KMS-11 (cell line): ENCODE measurements at regions not wholly inside any gene's neighbourhood (a gene's known extent, or its start where the extent isn't known, plus 50 kb on each side); places are given as distances from the start of the nearest gene placed in this dataset.

ENCODE experiments used
- H2AFZ ChIP-seq: fragments of 200-600 bp; sonication (generic); 2 replicates; pipeline ENCODE4 v1.6.1; 2016; ENCODE audit warnings: antibody characterized with exemption, mixed run types, low read depth
- H3K27ac ChIP-seq: fragments of 200-600 bp; sonication (generic); 2 replicates; pipeline ENCODE4 v1.6.1; 2016; ENCODE audit warnings: mild to moderate bottlenecking, mixed run types
- H3K27me3 ChIP-seq: fragments of 200-600 bp; sonication (generic); 2 replicates; pipeline ENCODE4 v1.6.1; 2017; ENCODE audit warnings: mild to moderate bottlenecking, low read depth, mixed run types, moderate library complexity; ENCODE audit not compliant: insufficient read depth
- H3K36me3 ChIP-seq: fragments of 200-600 bp; sonication (generic); 2 replicates; pipeline ENCODE4 v1.6.1; 2017; ENCODE audit warnings: mild to moderate bottlenecking, mixed run types; ENCODE audit not compliant: insufficient read depth
- H3K4me1 ChIP-seq: fragments of 200-600 bp; sonication (generic); 2 replicates; pipeline ENCODE4 v1.6.1; 2016; ENCODE audit warnings: mild to moderate bottlenecking, low read depth, mixed run types; ENCODE audit not compliant: poor library complexity, severe bottlenecking
- H3K4me2 ChIP-seq: fragments of 200-600 bp; sonication (generic); 2 replicates; pipeline ENCODE4 v1.7.0; 2016; ENCODE audit warnings: mild to moderate bottlenecking, mixed run types
- H3K4me3 ChIP-seq: fragments of 200-600 bp; sonication (generic); IDR thresholded peaks from 2 replicates; pipeline ENCODE4 v1.6.1; 2017; ENCODE audit warnings: low read depth, low read length, mixed read lengths; ENCODE audit not compliant: insufficient read depth
- H3K79me2 ChIP-seq: fragments of 200-600 bp; sonication (generic); 2 replicates; pipeline ENCODE4 v1.6.1; 2016; ENCODE audit warnings: low read depth, mixed run types; ENCODE audit not compliant: insufficient read depth
- H3K9ac ChIP-seq: fragments of 200-600 bp; sonication (generic); 2 replicates; pipeline ENCODE4 v1.6.1; 2016; ENCODE audit warnings: mild to moderate bottlenecking, mixed run types
- H4K20me1 ChIP-seq: fragments of 200-600 bp; sonication (generic); 2 replicates; pipeline ENCODE4 v1.6.1; 2016; ENCODE audit warnings: mild to moderate bottlenecking, mixed run types; ENCODE audit not compliant: insufficient read depth
- CTCF ChIP-seq: fragments of 200-600 bp; sonication (generic); conservative IDR thresholded peaks from 2 replicates; pipeline ENCODE4 v1.6.1; 2017; ENCODE audit warnings: low read depth, mild to moderate bottlenecking, antibody characterized with exemption, low read length, moderate library complexity, mixed read lengths

- no peak overlapping the region for H3K9ac ChIP-seq
- no peak overlapping the region for H3K4me2 ChIP-seq
- no peak overlapping the region for H3K27ac ChIP-seq
- no peaks in the 10 kb centered on the region for H4K20me1 ChIP-seq
- H3K4me3 ChIP-seq: no peak overlapping the region
- no peaks in the 10 kb centered on the region for H3K79me2 ChIP-seq
- no peak for TF ChIP-seq CTCF
- no peaks in the 10 kb centered on the region for H3K27me3 ChIP-seq
- no peaks in the 10 kb centered on the region for H3K4me1 ChIP-seq
- H3K36me3 ChIP-seq: no peaks in the 10 kb centered on the region
- no peak overlapping the region for H2AFZ ChIP-seq
These were observed 154.4 kb downstream of the PLPP3 start for GRCh38 chr1:56424744-56425493.

- H3K9ac ChIP-seq: no peak overlapping the region
- no peak overlapping the region for H3K4me3 ChIP-seq
These were observed 155.6 kb downstream of the PLPP3 start for GRCh38 chr1:56423716-56424115.

GRCh38 chr1:56418151-56418631 lies 161.2 kb downstream of the PLPP3 start:
- TF ChIP-seq CTCF: no peak
- H3K27me3 ChIP-seq: no peaks in the 10 kb centered on the region
- H3K9ac ChIP-seq: no peak overlapping the region
- H2AFZ ChIP-seq: no peak overlapping the region
- H3K4me3 ChIP-seq: no peak overlapping the region
- no peaks in the 10 kb centered on the region for H3K4me1 ChIP-seq
- H3K79me2 ChIP-seq: no peaks in the 10 kb centered on the region
- no peak overlapping the region for H3K4me2 ChIP-seq
- no peak overlapping the region for H3K27ac ChIP-seq
- no peaks in the 10 kb centered on the region for H4K20me1 ChIP-seq
- no peaks in the 10 kb centered on the region for H3K36me3 ChIP-seq

More at GRCh38 chr1:56423716-56424115, 155.6 kb downstream of the PLPP3 start:
- Histone ChIP-seq H4K20me1 (no peaks in the 10 kb centered on the region), H3K4me1 (no peaks in the 10 kb centered on the region), H3K79me2 (no peaks in the 10 kb centered on the region), H2AFZ (no peak overlapping the region), H3K4me2 (no peak overlapping the region), H3K36me3 (no peaks in the 10 kb centered on the region), H3K27ac (no peak overlapping the region), H3K27me3 (no peaks in the 10 kb centered on the region)
- no peak for TF ChIP-seq CTCF

GRCh38 chr1:56417646-56418045 lies 161.7 kb downstream of the PLPP3 start:
- no peak for TF ChIP-seq CTCF
- H3K4me1 ChIP-seq: no peaks in the 10 kb centered on the region
- H2AFZ ChIP-seq: no peak overlapping the region
- H3K79me2 ChIP-seq: no peaks in the 10 kb centered on the region
- H3K4me2 ChIP-seq: no peak overlapping the region
- no peaks in the 10 kb centered on the region for H4K20me1 ChIP-seq
- no peak overlapping the region for H3K4me3 ChIP-seq
- no peak overlapping the region for H3K27ac ChIP-seq
- no peaks in the 10 kb centered on the region for H3K36me3 ChIP-seq
- H3K27me3 ChIP-seq: no peaks in the 10 kb centered on the region
- no peak overlapping the region for H3K9ac ChIP-seq
